HL-60 (cell line): ENCODE measurements at regions not wholly inside any gene's neighbourhood (a gene's known extent, or its start where the extent isn't known, plus 50 kb on each side); places are given as distances from the start of the nearest gene placed in this dataset.

Source experiments
- CTCF ChIP-seq: IDR thresholded peaks from one replicate; pipeline ENCODE4 v1.5.1; 2011; ENCODE audit warnings: low read length, control low read depth, inconsistent platforms; ENCODE audit not compliant: insufficient read depth
- SPI1 ChIP-seq: IDR thresholded peaks from 2 replicates; pipeline ENCODE4 v1.6.1; 2012; ENCODE audit warnings: low read depth, mild to moderate bottlenecking, borderline replicate concordance

- TF ChIP-seq CTCF = no peak
- TF ChIP-seq SPI1 = no peak
Measured at GRCh38 chr7:152907042-152907761, 147.7 kb downstream of the ACTR3B start.
